ENCODE measurements at regions not wholly inside any gene's neighbourhood (a gene's known extent, or its start where the extent isn't known, plus 50 kb on each side); places are given as distances from the start of the nearest gene placed in this dataset.

GRCh38 chr16:64791756-64792155 lies 330.1 kb downstream of the CDH11 start:
- Histone ChIP-seq H3K27ac (ENCODE audit: low read length) (no peak overlapping the region), H3F3A (ENCODE audit: insufficient read depth, low read length, poor library complexity, severe bottlenecking) (no peaks in the 10 kb centered on the region), H3K36me3 (ENCODE audit: insufficient read depth, low read length) (no peaks in the 10 kb centered on the region), H2AFZ (ENCODE audit: low read depth, low read length) (no peak overlapping the region), H3K9me3 (ENCODE audit: low read length) (no peaks in the 10 kb centered on the region), H3K9ac (ENCODE audit: low read length) (no peak overlapping the region), H3K4me2 (ENCODE audit: low read length) (no peak overlapping the region), H3K27me3 (ENCODE audit: insufficient read depth, low read depth, low read length) (no peaks in the 10 kb centered on the region), H3K9me2 (ENCODE audit: insufficient read depth, low read length) (no peaks in the 10 kb centered on the region), H4K20me1 (ENCODE audit: insufficient read depth) (no peaks in the 10 kb centered on the region), H3K4me3 (ENCODE audit: low read length) (no peak overlapping the region), H3K79me2 (replicated peaks; ENCODE audit: insufficient read depth, low read length) (no peaks in the 10 kb centered on the region)
- TF ChIP-seq CTCF (IDR thresholded peaks at IDR 0.05; ENCODE audit: poor library complexity, severe bottlenecking) (no peak), MXI1 (conservative IDR thresholded peaks at IDR 0.05; ENCODE audit: poor library complexity, severe bottlenecking) (no peak), SMC3 (conservative IDR thresholded peaks at IDR 0.05; ENCODE audit: poor library complexity) (no peak), EP300 (conservative IDR thresholded peaks at IDR 0.05; ENCODE audit: poor library complexity, severe bottlenecking) (no peak), EZH2 (IDR thresholded peaks at IDR 0.05; ENCODE audit: borderline replicate concordance, insufficient read depth, low read length, poor library complexity, severe bottlenecking) (no peak), RAD21 (conservative IDR thresholded peaks at IDR 0.05) (no peak)

- no peaks in the 10 kb centered on the region for H3K36me3 ChIP-seq (ENCODE audit: insufficient read depth, low read length)
- no peaks in the 10 kb centered on the region for H3K9me3 ChIP-seq (ENCODE audit: low read length)
- no peak overlapping the region for H3K27ac ChIP-seq (ENCODE audit: low read length)
- H3K27me3 ChIP-seq (ENCODE audit: insufficient read depth, low read depth, low read length): no peaks in the 10 kb centered on the region
- no peak overlapping the region for H3K4me2 ChIP-seq (ENCODE audit: low read length)
- no peaks in the 10 kb centered on the region for H3K79me2 ChIP-seq (replicated peaks; ENCODE audit: insufficient read depth, low read length)
- no peaks in the 10 kb centered on the region for H4K20me1 ChIP-seq (ENCODE audit: insufficient read depth)
- no peak overlapping the region for H3K9ac ChIP-seq (ENCODE audit: low read length)
- H2AFZ ChIP-seq (ENCODE audit: low read depth, low read length): no peak overlapping the region
- H3K9me2 ChIP-seq (ENCODE audit: insufficient read depth, low read length): no peaks in the 10 kb centered on the region
- no peak overlapping the region for H3K4me3 ChIP-seq (ENCODE audit: low read length)
- no peaks in the 10 kb centered on the region for H3F3A ChIP-seq (ENCODE audit: insufficient read depth, low read length, poor library complexity, severe bottlenecking)
- TF ChIP-seq EZH2 (IDR thresholded peaks at IDR 0.05; ENCODE audit: borderline replicate concordance, insufficient read depth, low read length, poor library complexity, severe bottlenecking): no peak
- no peak for TF ChIP-seq REST (IDR thresholded peaks at IDR 0.05; ENCODE audit: borderline replicate concordance)
- no peak for TF ChIP-seq TAF1 (IDR thresholded peaks at IDR 0.05; ENCODE audit: low read depth)
- no peak for TF ChIP-seq RAD21 (conservative IDR thresholded peaks at IDR 0.05)
- TF ChIP-seq POLR2AphosphoS5 (IDR thresholded peaks at IDR 0.05): no peak
Measured at GRCh38 chr16:64784635-64785034, 337.2 kb downstream of the CDH11 start.

GRCh38 chr16:64782484-64782883 lies 339.4 kb downstream of the CDH11 start:
- no peaks in the 10 kb centered on the region for H3K36me3 ChIP-seq (ENCODE audit: insufficient read depth, low read length)
- no peak overlapping the region for H3K9ac ChIP-seq (ENCODE audit: low read length)
- no peak overlapping the region for H3K4me2 ChIP-seq (ENCODE audit: low read length)
- no peaks in the 10 kb centered on the region for H3K79me2 ChIP-seq (replicated peaks; ENCODE audit: insufficient read depth, low read length)
- no peaks in the 10 kb centered on the region for H3K9me2 ChIP-seq (ENCODE audit: insufficient read depth, low read length)
- H4K20me1 ChIP-seq (ENCODE audit: insufficient read depth): no peaks in the 10 kb centered on the region
- H3K9me3 ChIP-seq (ENCODE audit: low read length): no peaks in the 10 kb centered on the region
- no peak overlapping the region for H2AFZ ChIP-seq (ENCODE audit: low read depth, low read length)
- no peaks in the 10 kb centered on the region for H3K27me3 ChIP-seq (ENCODE audit: insufficient read depth, low read depth, low read length)
- no peak overlapping the region for H3K4me3 ChIP-seq (ENCODE audit: low read length)
- H3F3A ChIP-seq (ENCODE audit: insufficient read depth, low read length, poor library complexity, severe bottlenecking): no peaks in the 10 kb centered on the region
- H3K27ac ChIP-seq (ENCODE audit: low read length): no peak overlapping the region
- TF ChIP-seq EZH2 (IDR thresholded peaks at IDR 0.05; ENCODE audit: borderline replicate concordance, insufficient read depth, low read length, poor library complexity, severe bottlenecking): no peak
- no peak for TF ChIP-seq MXI1 (conservative IDR thresholded peaks at IDR 0.05; ENCODE audit: poor library complexity, severe bottlenecking)
- TF ChIP-seq TAF1 (IDR thresholded peaks at IDR 0.05; ENCODE audit: low read depth): no peak
- no peak for TF ChIP-seq RAD21 (conservative IDR thresholded peaks at IDR 0.05)
- no peak for TF ChIP-seq CTCF (IDR thresholded peaks at IDR 0.05; ENCODE audit: poor library complexity, severe bottlenecking)
- TF ChIP-seq REST (IDR thresholded peaks at IDR 0.05; ENCODE audit: borderline replicate concordance): no peak
- TF ChIP-seq SMC3 (conservative IDR thresholded peaks at IDR 0.05; ENCODE audit: poor library complexity): no peak
- TF ChIP-seq EP300 (conservative IDR thresholded peaks at IDR 0.05; ENCODE audit: poor library complexity, severe bottlenecking): no peak
- no peak for TF ChIP-seq POLR2AphosphoS5 (IDR thresholded peaks at IDR 0.05)
